NCI-H69 (cell line): ENCODE measurements at regions not wholly inside any gene's neighbourhood (a gene's known extent, or its start where the extent isn't known, plus 50 kb on each side); places are given as distances from the start of the nearest gene placed in this dataset.

Experiments
- DNase-seq: peaks from one replicate; lab custom pipeline; 2025; lab: John Stamatoyannopoulos, UW

DNA sequence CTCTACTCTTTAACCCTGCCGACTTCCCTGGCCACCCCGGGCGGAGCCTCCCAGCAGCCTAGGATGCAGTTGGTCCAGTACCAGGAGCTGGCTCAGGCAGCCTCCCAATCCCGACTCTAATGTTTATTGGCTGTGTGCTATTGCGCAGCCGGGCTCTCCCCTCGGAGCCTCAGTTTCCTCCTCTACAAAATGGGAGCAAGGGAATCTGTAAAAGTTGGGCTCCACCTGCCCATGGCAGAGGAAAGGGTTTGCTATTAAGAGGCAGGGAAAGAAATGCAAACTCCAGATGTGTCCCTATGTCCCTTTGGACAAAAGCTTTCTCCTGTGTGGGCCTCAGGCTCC lies 140.8 kb upstream of the PJA1 start:
- DNase-seq, result no peak

DNA sequence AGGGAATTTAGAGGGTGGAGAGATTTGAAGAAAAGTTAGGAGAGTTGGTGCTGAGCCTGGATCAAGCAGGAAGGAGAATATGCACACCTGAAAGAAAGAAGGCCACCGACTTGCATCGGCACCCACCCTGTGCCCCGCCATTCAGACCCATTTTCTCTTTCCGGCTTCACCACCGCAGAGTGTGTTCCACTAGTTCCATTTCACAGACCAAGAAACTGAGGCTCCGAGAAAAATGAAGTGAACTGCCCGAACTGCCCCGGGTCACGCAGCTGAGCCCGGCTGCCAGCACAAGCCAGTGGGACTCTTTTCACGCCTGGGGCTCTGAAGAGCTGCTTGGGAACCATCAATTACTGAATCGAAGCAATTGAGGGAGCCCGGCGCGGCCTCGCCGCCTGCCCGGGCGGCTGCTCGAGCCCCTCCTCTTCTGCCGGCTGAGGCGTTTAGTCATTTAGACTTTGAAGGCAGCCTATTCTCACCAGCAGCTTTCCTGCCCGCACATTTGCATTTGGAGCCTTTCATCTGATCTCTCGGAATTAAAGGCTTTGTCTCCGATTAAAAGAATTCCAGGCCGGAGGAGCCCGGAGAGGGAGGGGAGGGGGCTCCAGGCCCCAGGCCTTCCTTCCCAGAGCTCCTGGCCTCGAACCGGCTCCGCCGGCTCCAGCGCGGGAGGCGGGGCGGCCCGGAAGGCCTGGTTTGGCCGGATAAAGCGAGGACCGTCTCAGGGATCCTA lies 140.2 kb upstream of the PJA1 start:
- no peak for DNase-seq

DNA sequence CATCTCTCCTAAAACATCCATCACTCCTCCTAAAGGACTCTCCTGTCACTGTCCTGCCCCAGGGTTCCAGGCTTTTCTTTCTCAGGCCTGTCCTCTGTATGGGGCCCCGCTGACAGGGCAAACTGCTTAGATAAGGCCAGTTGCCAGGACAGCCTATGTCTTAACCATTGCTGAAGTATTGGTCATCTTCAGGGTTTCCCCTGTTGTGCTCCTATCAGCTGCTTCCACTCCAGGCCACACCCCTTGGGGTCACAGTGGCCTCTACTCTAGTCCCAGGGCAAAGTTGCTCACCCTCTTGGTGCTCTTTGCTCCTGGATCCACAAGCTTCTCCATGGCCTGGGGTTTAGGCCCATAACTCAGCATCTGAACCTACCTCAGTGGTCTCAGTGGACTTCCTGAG lies 138.0 kb upstream of the PJA1 start:
- DNase-seq, result no peak

DNA sequence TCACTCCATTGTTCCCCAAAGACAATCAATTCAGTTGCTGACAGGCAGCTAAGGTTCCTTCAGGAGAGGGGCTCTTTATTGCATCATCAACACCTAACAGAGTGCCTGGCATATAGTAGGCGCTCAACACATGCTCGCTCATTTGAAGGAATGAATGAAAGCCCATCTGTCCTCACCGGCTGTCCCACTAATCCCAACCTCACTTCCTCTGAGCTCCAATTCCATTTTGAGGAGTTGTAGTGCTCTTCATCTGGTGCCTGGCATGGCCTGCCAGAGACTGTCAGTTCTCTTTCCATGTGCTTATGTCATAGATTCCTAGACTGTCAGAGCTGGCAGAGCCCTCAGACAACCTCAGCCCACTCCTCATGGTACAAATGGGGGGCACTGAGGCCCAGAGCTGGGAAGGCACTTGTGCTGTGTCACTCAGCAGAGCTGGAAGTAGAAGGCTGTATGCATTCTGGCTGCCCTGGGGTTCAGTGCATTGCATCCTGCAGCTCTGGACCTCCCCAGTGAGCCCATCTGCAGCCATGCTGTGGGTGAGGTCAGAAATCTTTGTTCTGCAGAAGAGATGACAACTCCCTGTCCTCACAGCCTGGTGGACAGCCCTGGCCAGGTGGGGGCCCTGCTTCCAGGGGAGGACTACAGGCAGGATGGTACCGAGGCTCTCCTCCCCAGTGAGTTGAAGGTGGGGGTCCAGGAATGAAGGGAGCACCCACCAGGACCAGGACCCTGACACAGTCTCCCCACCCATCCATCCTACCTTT lies 134.9 kb upstream of the PJA1 start:
- DNase-seq, result no peak

DNA sequence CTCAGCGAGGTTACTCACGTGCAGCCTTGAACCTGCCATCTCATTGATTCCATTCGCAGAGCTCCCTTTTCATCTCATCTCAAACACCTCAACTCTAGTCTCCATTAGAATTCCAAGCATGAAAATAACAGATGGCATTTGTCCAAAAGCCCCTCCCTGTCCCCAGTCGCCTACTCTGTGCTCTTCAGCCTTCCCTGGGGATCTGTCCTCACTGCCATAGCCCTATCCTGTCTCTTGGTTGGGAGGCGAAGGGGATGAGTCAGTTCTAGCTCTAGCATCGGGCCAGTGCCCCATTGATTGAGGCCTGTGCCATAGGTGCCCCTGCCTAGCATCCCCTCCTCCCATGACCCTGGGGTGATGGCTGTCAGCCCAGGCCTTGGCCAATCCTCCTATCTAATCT lies 134.0 kb upstream of the PJA1 start:
- peak; percentile 11 for DNase-seq

DNA sequence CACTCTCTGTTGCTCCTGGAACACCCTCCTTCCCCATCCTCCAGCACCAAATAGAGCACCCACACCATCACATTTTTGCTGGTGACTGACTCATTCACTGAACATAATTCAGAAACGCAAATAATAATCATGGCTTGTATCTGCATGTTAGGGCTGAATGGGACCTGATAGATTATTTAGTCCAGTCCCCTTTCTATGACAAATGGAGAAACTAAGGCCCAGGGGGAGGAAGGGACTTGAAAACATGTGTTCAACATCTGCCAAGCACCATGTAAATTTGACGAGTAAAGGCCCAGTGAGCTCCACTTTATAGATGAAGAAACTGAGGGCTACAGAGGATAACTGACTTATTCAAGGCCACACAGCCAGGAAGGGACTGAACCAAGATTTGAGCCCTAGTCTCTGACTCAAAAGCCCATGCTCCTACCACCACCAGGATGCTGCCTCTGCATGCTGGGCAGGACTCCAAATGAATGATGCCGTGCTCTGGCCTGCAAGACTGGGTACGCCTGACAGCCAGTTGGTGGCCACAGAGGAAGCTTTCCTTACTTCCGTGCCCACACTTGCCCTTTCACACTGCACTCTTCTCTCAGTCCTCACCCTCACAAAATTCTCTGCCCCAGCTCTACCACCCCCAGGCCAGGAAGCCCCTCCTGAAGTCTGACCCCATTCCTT lies 133.3 kb upstream of the PJA1 start:
- no peak for DNase-seq

DNA sequence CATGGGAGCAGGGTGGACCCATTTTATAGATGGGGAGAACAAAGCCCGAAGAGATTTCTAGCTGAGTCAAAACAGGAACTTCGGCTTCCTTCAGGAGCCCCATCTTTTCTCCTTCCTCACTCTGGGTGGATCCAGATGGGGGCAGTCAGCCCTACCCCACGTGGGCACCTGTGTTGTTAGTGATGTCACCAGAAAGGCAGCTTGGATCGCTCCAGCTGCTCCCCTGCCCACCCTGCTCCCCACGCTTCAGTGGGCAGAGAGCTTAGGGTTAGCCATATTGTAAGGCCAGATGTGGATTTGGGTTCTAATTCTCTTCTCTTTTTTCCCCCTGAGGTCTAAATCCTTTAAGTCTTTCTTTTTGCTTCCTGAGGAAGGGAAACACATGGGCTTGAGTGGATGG lies 132.3 kb upstream of the PJA1 start:
- DNase-seq, result peak; percentile 46

DNA sequence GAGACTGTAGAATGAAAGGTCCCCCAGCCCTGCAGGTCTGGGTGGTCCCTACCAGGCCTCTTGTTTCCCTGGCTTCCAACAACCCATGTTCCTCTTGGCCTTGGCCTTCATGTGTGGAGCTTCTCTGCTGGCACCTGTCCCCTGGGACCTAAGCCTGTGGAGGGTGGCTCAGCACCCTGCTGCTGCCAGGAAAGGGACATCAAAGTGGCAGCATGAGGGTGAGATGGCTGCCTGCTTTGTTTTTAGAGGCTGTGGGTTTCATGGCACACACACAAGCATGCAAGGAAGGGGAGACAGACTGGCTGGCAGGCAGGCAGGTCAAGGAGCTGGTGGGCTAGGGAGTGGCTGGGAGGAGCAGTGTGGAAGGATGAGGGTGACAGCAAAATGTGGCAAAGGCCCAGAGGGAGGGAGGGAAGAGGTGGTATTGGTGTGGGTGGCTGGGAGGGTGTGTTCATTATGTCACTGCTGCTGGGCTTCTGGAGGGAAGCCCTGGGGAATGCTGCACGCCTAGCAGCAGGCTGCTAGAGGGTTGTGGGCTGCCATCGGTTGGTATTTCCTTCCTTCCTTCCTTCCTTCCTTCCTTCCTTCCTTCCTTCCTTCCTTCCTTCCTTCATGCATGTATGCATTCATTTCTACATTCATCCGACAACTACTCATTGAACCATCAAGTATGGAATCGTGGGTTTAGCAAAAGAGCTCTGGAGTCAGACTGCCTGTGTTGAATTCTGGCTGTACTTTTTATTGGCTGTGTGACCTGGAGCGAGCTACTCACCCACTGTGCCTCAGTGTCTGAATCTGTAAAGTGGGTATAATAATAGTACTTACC lies 128.7 kb upstream of the PJA1 start:
- DNase-seq, result peak; percentile 39

DNA sequence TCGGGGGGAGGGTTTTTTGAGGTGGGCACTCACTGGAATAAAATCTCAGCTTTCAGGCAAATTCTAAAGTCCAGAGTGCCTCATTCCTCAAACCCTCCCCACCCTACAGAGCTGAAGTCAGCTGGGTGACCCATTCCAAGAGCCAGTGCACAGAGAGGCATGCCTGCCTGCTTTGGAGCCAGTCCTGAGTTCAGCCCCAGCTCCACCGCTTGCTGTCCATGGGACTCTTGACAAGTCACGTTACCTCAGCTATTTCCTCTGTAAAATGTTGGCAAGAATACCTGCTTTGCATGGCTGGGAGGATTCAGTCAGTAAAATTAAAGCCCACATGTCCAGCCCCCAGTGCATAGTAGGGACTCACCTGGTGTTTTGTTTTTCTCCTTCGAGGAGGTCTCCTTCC lies 125.9 kb upstream of the PJA1 start:
- no peak for DNase-seq

DNA sequence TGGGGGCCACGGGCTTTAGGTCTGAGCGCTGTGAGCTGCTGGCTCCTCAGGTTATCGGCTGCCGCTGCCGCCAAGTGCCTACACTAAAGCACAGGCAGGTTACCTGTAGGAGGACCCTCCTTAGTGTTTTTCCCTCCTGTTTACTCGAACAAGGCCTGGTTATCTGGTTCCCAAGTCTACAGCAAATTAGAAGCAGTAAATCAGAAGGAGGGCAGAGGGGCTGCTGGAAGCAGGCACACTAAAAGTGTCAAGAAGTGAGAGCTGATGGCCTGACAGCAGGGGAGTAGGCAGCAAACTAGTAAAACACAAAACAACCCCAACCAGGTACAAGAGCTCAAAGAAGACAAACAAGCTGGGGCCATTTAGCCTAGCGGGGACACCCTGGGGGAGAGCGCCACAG lies 125.0 kb upstream of the PJA1 start:
- DNase-seq, result peak; percentile 21

DNA sequence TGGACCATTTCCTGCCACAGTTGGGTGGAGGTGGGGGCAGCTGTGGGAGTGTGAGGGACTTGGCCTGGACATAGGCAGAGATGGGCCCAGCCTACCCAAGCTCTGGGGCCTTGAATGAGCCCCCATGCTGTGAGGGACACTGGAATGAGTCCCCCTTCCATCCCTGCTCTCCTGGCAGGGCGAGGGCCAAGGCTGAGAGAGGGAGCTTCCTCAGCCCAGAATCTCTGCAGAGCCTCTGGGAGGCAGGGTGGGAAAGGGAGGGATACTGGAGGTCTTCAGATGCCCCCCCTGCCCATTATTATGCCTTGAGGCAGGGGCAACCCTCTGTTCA lies 124.5 kb upstream of the PJA1 start:
- peak; percentile 18 for DNase-seq

DNA sequence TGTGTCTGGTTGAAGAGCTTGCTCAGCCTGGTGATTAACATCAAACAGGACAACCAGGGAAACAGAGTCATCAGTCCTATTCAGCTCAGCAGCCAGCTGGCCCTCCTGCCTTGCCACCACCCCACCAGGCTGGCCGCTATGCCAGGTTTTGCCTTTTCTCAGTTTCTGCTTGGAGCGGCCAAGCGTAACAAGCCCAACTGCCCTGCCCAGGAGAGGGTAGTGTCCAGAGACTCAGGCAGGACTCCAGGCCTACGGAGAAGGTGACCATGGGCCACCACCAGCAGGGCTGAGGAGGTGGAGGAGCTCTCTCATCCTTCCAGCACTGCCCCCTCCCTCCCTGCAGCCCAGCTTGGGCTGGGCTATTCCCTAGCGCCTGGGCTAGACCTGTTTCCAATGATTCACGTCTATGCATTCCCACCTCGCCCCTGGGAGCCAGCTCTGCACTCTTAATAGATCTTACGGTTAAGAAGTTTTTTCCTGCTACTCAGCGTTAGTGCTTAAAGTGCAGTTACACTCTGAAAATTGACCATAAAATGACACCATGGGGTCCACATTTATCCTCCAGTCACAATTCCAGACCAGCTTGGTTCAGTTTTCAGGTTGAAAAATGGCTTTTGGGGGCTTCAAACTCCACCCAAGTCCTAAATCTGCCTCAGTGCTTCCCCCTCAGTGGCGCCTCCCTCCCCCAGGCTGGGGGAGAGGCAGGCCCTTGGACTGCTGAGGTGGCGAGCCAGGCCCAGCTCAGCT lies 124.0 kb upstream of the PJA1 start:
- DNase-seq, result peak; percentile 16

DNA sequence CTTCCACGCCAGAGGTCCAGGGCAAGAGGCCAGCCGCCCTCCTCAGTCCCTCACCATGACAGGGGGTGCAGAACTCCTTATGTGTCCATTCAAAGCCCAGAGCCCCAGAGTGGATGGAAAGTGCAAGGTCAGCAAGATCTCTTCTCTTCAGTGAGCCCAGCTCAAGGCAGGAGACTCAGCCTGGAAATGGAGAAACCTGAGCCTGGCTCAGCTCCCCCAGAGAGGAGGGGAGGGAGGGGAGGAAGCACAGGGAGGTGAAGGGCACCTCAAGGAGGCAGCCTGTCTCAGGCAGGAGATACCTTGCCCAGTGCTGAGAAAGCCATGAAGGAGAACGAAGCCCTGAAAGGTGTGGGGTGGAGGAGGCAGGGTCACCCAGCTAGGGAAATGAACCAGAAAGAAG lies 121.8 kb upstream of the PJA1 start:
- DNase-seq, result peak; percentile 32

DNA sequence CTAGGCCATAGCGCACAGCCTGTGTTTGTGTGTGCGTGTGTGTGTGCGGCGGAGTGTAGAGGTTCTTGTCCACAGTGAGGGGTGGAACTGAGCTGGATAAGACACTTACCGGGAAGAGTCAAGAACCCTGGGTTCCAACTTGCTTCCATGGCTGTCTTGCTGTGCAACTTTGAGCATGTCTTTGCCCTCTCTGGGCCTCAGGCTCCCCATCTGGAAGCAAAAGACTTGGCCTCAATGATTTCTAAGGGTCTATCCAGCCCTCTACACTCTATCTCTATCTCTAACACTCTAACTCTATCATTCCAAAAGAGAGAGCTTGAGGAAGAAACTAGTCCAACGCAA lies 121.3 kb upstream of the PJA1 start:
- no peak for DNase-seq

DNA sequence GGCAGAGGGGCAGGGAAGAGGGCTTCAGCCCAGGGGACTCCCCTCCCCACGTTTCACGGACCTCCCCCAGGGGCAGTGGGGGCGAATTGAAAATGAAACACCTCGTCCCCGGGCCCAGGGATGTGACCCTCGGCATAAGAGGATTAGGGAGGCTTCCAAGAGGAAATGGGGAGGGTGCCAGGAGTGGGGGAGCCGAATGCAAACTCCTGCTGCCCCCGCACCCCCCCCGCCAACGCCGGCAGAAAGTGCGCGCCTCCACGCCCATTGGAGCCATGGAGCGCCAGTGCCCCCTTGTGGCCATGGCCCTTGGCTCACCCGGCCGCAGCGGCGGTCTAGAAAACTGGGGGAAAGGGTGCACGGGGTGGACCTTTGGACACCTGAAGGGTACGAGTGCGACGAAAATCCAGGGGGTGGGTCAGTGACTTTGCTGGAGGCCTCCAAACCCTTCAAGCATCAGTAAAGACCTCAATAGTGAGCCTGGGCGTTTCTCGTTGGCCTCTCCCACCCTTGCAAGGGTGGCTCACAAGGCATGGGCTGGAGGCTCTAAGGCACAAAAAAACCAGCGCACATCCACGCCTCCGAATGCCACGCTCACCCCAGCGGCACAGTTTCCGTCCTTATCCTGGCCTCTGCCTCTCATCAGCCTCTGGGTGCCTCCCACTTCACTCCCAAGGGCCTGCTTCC lies 120.8 kb upstream of the PJA1 start:
- peak; percentile 69 for DNase-seq

DNA sequence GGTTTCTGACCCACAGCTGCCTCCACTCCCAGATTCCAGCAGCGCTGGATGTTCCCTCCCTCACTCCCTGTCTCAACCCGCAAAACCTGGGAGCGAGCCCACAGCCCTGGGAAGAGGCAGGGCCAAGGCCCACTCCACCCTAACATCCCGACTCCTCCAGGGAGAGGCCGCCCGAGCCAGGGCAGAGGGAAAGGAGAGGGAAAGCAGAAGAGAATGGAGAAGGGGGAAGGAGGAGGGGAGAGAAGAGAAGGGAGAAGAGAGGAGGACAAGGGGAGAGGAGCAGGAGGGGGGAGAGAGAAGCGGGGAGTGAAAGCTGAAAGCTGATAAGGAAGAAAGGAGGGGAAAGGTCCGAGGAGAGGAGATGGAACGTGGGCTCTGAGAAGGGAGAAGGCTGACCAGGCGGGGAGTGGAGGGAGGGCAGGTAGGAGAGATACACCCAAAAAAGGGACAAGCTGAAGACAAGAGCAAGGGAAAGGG lies 120.2 kb upstream of the PJA1 start:
- DNase-seq, result no peak

DNA sequence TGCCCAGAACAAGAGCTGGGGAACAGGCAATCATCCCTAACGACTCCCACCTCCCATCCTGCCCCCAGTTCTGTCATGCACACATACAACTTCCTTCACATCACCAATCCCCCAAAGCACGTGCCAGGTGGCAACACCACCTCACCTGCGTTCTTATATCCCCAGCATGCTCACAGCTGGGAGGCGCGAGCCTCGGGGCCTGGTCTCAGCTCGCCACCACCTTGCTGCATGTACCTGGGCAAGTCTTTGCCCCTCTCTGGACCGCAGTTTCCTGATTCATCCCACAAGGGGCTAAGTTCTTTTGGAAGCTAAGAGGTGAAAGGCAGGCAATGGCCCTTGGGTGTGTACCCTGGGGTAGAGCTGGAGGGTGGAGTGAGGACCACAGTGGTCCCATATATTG lies 119.2 kb upstream of the PJA1 start:
- no peak for DNase-seq

DNA sequence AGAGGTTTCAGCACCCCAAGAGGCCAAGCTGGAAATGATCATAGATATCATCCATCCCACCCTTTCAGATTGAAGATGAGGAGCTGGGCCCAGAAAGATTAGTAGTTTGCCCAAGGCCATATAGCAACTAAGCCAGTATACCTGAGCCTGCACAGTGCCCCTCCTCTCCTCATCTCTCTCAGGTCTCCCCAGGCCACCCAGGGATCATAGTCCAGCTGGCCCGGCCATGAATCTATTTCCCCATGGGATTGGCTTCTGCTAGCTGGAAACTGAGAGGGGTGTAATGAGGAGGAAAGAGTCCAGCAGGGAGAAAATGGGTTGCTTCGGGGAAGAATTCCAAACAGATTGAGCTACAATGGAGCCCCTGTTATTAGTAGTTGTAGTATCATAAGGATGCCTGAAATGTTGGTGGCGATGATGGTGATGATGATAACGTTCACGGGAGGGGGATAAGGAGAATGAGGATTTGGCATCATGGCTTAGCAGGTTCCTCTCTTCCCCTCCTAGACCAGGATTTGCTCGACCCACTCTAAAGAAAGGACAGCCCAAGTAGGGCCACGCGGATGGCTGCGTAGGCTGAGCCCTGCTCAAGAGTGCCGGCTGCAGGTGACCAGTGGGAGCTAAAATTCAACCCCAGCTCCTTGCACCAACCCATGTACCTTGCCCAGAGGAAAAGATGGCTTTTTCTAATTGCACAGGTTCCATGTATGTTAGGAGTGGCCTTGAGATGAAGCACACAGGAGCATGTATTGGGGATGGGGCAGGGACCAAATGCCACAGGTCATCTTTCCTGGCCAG lies 117.8 kb upstream of the PJA1 start:
- DNase-seq, result peak; percentile 42

DNA sequence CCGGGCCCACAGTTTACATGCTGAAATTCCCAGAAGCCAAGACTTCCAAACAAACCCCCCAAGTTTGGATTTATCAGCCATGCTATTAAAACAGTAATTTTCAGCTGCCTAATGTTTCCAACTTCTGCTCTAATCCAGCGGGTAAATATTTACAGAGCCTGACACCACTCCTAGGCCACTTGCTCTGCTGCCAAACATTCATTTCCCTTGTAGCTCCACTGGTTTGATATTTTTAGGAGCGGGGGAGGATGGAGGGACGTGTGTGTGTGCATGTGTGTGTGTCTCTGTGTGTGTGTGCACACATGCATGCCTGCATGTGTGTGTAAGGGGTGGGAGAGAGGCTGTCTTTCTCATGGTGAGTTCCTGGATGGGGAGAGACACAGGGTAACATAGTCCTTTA lies 115.7 kb upstream of the PJA1 start:
- peak; percentile 66 for DNase-seq

DNA sequence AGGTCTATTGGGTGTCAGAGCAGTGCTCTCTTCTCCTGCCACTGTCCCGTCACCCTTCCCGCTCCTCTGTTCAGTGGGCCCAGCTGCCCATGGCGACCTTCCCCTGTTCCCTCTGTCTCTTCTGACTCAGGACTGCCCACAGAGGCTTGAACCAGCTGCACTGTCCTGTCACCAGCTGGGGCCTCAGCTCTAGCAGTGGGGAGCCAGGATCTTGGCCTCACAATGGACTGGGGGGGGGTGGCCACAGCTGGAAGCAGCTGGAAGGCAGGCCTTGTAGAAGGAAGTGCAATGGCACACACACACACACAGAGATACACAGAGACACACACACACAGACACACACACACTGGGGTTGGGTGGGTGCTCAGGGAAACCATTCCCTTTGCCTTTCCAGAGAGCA lies 114.0 kb upstream of the PJA1 start:
- peak; percentile 8 for DNase-seq
